GM18951 (cell line): ENCODE measurements at regions not wholly inside any gene's neighbourhood (a gene's known extent, or its start where the extent isn't known, plus 50 kb on each side); places are given as distances from the start of the nearest gene placed in this dataset.

Experiments used
- POLR2A ChIP-seq: IDR thresholded peaks from 4 replicates; pipeline ENCODE4 v1.6.1; 2011; ENCODE audit warnings: mild to moderate bottlenecking; ENCODE audit not compliant: insufficient read length, insufficient read depth; ENCODE audit errors: extremely low read depth
- in situ Hi-C: fragments of 300-500 bp; cut with MboI; formaldehyde crosslinking; loops from one replicate; pipeline ENCODE4 v1.12.0; 2022; ENCODE audit warnings: low sequenced_read_pairs, mixed read lengths, inconsistent platforms; ENCODE audit not compliant: unreplicated experiment

GRCh38 chr7:69334701-69335100, 263.6 kb upstream of the AUTS2 start:
- no peak for TF ChIP-seq POLR2A
- in situ Hi-C loops: no loop called here

GRCh38 chr7:69335331-69335730, 262.9 kb upstream of the AUTS2 start:
- in situ Hi-C loops: no loop called here

GRCh38 chr7:69336976-69337375, 261.3 kb upstream of the AUTS2 start:
- TF ChIP-seq POLR2A: no peak
- in situ Hi-C loops: no loop called here

More at GRCh38 chr7:69335331-69335730, 262.9 kb upstream of the AUTS2 start:
- TF ChIP-seq POLR2A: no peak

GRCh38 chr7:69338144-69338543, 260.1 kb upstream of the AUTS2 start:
- no peak for TF ChIP-seq POLR2A
- in situ Hi-C loops: no loop called here

- in situ Hi-C loops: no loop called here
- TF ChIP-seq POLR2A: no peak
Measured at GRCh38 chr7:69341288-69341687, 257.0 kb upstream of the AUTS2 start.

- in situ Hi-C loops: no loop called here
- no peak for TF ChIP-seq POLR2A
Measured at GRCh38 chr7:69342154-69342884, 256.0 kb upstream of the AUTS2 start.

- in situ Hi-C loops: no loop called here
- no peak for TF ChIP-seq POLR2A
Measured at GRCh38 chr7:69349291-69349690, 249.0 kb upstream of the AUTS2 start.

GRCh38 chr7:69358163-69358821, 240.0 kb upstream of the AUTS2 start:
- no peak for TF ChIP-seq POLR2A
- in situ Hi-C loops: no loop called here

GRCh38 chr7:69359003-69359700, 239.1 kb upstream of the AUTS2 start:
- in situ Hi-C loops: no loop called here
- TF ChIP-seq POLR2A: no peak

GRCh38 chr7:69360913-69361312, 237.4 kb upstream of the AUTS2 start:
- in situ Hi-C loops: no loop called here
- no peak for TF ChIP-seq POLR2A

GRCh38 chr7:69363136-69363535, 235.1 kb upstream of the AUTS2 start:
- TF ChIP-seq POLR2A: no peak
- in situ Hi-C loops: no loop called here

- in situ Hi-C loops: no loop called here
- TF ChIP-seq POLR2A: no peak
Measured at GRCh38 chr7:69364813-69365643, 233.2 kb upstream of the AUTS2 start.

GRCh38 chr7:69365651-69366192, 232.6 kb upstream of the AUTS2 start:
- no peak for TF ChIP-seq POLR2A
- in situ Hi-C loops: no loop called here
